IPS-18a (cell line): ENCODE measurements at regions not wholly inside any gene's neighbourhood (a gene's known extent, or its start where the extent isn't known, plus 50 kb on each side); places are given as distances from the start of the nearest gene placed in this dataset.

ENCODE experiments used
- H3K27ac ChIP-seq: one replicate; pipeline ENCODE4 v1.5.1; 2013; ENCODE audit warnings: low read length
- H3K27me3 ChIP-seq: one replicate; pipeline ENCODE4 v1.6.1; 2013; ENCODE audit warnings: mild to moderate bottlenecking, low read length; ENCODE audit not compliant: control insufficient read depth, insufficient read depth
- H3K36me3 ChIP-seq: one replicate; pipeline ENCODE4 v1.6.1; 2013; ENCODE audit warnings: low read depth, low read length; ENCODE audit not compliant: control insufficient read depth
- H3K4me1 ChIP-seq: one replicate; pipeline ENCODE4 v1.6.1; 2013; ENCODE audit warnings: low read depth, low read length; ENCODE audit not compliant: control insufficient read depth
- H3K4me3 ChIP-seq: one replicate; pipeline ENCODE4 v1.5.1; 2013; ENCODE audit warnings: low read length
- H3K9ac ChIP-seq: one replicate; pipeline ENCODE4 v1.6.1; 2013; ENCODE audit warnings: mild to moderate bottlenecking, low read length, moderate library complexity
- H3K9me3 ChIP-seq: one replicate; pipeline ENCODE4 v1.6.1; 2013; ENCODE audit warnings: low read depth, low read length; ENCODE audit not compliant: control insufficient read depth

- H3K36me3 ChIP-seq = no peaks in the 10 kb centered on the region
- H3K9ac ChIP-seq = no peak overlapping the region
- H3K9me3 ChIP-seq = no peaks in the 10 kb centered on the region
- H3K4me1 ChIP-seq = peaks cover 18% of the 10 kb centered on the region
- H3K27ac ChIP-seq = no peak overlapping the region
- peaks cover 5% of the 10 kb centered on the region for H3K27me3 ChIP-seq
- H3K4me3 ChIP-seq = no peak overlapping the region
Measured at GRCh38 chr16:85472514-85472913, 140.6 kb upstream of the GSE1 start.

GRCh38 chr16:85473323-85473722, 139.8 kb upstream of the GSE1 start:
- no peaks in the 10 kb centered on the region for H3K9me3 ChIP-seq
- H3K9ac ChIP-seq = no peak overlapping the region
- H3K4me3 ChIP-seq = no peak overlapping the region
- H3K27me3 ChIP-seq = peaks cover 5% of the 10 kb centered on the region
- peaks cover 18% of the 10 kb centered on the region for H3K4me1 ChIP-seq
- H3K36me3 ChIP-seq = no peaks in the 10 kb centered on the region
- H3K27ac ChIP-seq = no peak overlapping the region

DNA sequence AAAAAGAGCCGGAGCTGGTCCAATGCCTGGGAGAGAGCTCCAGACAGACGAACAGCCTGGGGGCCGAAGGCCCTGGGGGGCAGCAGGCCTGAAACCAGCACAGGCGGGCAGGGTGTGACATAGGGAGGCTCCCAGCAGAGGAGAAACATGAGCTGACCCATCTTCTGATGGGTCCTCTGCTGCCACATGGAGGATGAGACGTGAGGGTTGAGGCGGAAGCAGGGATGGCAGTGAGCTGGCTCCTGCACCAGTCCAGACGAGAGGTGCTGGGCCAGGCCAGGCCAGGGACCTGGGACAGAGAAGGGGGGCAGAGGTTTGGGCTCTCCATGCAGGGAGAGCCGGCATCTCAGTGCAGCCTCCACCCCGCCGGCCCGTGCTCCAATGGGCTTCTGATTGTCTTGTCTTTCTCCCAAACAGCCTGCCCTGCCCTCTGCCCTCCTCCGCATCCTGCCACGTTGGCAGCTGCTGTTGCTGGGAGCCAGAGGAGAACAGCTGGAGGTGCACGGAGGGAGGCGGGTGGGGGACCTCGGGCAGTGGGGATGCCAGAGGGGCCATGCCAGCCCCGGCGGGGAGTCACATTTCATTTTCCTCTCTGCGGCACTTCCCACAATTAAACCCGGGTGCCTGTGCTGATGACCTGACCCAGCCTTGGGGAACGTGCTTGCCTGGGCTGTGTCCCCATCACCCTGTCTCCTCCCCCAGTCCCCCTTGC, 139.1 kb upstream of the GSE1 start:
- peaks cover 18% of the 10 kb centered on the region for H3K4me1 ChIP-seq
- peaks cover 5% of the 10 kb centered on the region for H3K27me3 ChIP-seq
- H3K9ac ChIP-seq = no peak overlapping the region
- H3K9me3 ChIP-seq = no peaks in the 10 kb centered on the region
- H3K27ac ChIP-seq = no peak overlapping the region
- H3K36me3 ChIP-seq = no peaks in the 10 kb centered on the region
- H3K4me3 ChIP-seq = no peak overlapping the region

- Histone ChIP-seq H3K36me3 (no peaks in the 10 kb centered on the region), H3K4me1 (peaks cover 18% of the 10 kb centered on the region), H3K4me3 (no peak overlapping the region), H3K27me3 (peaks cover 5% of the 10 kb centered on the region), H3K27ac (no peak overlapping the region), H3K9ac (no peak overlapping the region), H3K9me3 (no peaks in the 10 kb centered on the region)
Measured at GRCh38 chr16:85474621-85475217, 138.4 kb upstream of the GSE1 start.

DNA sequence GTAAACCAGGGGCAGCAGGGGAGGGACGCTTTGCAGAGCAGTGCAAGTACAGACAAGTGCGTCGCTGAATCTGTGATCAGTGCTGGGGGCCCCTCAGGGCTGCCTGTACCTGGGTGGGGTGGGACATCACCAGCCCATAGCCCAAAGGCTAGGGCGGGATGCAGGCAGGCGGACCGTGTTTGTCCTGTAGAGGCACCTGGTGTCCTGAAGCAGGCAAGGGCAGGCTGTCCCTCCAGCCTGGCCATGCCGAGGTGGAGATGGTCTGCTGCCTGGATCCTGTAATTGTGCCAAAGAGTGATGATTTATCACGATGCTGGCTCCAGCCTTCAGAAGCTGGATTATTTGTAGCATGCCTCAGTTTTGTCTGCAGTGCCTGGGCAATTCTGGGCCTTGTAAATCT, 137.9 kb upstream of the GSE1 start:
- no peaks in the 10 kb centered on the region for H3K36me3 ChIP-seq
- H3K27ac ChIP-seq = no peak overlapping the region
- peaks cover 5% of the 10 kb centered on the region for H3K27me3 ChIP-seq
- no peak overlapping the region for H3K9ac ChIP-seq
- H3K4me3 ChIP-seq = no peak overlapping the region
- H3K4me1 ChIP-seq = peaks cover 18% of the 10 kb centered on the region
- H3K9me3 ChIP-seq = no peaks in the 10 kb centered on the region

- no peaks in the 10 kb centered on the region for H3K36me3 ChIP-seq
Measured at GRCh38 chr16:85475691-85476300, 137.3 kb upstream of the GSE1 start.

GRCh38 chr16:85476389-85476788, 136.7 kb upstream of the GSE1 start:
- no peaks in the 10 kb centered on the region for H3K36me3 ChIP-seq
- no peak overlapping the region for H3K4me3 ChIP-seq
- peaks cover 5% of the 10 kb centered on the region for H3K27me3 ChIP-seq
- no peak overlapping the region for H3K9ac ChIP-seq
- peaks cover 18% of the 10 kb centered on the region for H3K4me1 ChIP-seq
- no peaks in the 10 kb centered on the region for H3K9me3 ChIP-seq
- no peak overlapping the region for H3K27ac ChIP-seq

More at GRCh38 chr16:85475691-85476300, 137.3 kb upstream of the GSE1 start:
- no peaks in the 10 kb centered on the region for H3K9me3 ChIP-seq
- peaks cover 18% of the 10 kb centered on the region for H3K4me1 ChIP-seq
- H3K27me3 ChIP-seq = peaks cover 5% of the 10 kb centered on the region
- no peak overlapping the region for H3K9ac ChIP-seq
- H3K27ac ChIP-seq = no peak overlapping the region
- no peak overlapping the region for H3K4me3 ChIP-seq

DNA sequence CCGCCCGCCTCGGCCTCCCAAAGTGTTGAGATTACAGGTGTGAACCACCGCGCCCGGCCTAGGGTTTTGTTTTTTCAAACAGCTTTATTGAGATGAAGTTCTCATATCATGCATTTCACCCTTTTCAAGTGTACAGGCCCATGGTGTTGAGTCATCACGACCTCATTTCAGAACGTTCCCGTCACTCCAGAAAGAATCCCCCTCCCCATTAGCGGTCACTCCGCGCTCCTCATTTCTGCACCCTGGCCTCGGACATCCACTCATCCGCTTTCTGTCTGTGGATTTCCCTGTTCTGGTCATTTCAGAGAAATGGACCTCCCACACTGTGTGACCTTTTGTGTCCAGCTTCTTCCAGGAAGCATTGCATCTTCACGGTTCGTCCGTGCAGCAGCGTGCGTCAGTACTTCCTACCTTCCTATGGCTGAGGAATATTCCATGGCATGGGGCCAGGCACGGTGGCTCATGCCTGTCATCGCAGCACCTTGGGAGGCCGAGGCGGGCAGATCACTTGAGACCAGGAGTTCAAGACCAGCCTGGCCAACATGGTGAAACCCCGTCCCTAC, 135.2 kb upstream of the GSE1 start:
- H3K27ac ChIP-seq = no peak overlapping the region

GRCh38 chr16:85479972-85480726, 133.0 kb upstream of the GSE1 start:
- H3K4me3 ChIP-seq = no peak overlapping the region
- no peaks in the 10 kb centered on the region for H3K9me3 ChIP-seq
- H3K27ac ChIP-seq = no peak overlapping the region
- H3K9ac ChIP-seq = no peak overlapping the region
- peaks cover under 1% of the 10 kb centered on the region for H3K4me1 ChIP-seq
- no peaks in the 10 kb centered on the region for H3K27me3 ChIP-seq
- H3K36me3 ChIP-seq = no peaks in the 10 kb centered on the region

More for the DNA sequence above, 135.2 kb upstream of the GSE1 start:
- H3K9ac ChIP-seq = no peak overlapping the region
- H3K27me3 ChIP-seq = peaks cover 5% of the 10 kb centered on the region
- peaks cover 18% of the 10 kb centered on the region for H3K4me1 ChIP-seq
- H3K36me3 ChIP-seq = no peaks in the 10 kb centered on the region
- no peaks in the 10 kb centered on the region for H3K9me3 ChIP-seq
- H3K4me3 ChIP-seq = no peak overlapping the region

DNA sequence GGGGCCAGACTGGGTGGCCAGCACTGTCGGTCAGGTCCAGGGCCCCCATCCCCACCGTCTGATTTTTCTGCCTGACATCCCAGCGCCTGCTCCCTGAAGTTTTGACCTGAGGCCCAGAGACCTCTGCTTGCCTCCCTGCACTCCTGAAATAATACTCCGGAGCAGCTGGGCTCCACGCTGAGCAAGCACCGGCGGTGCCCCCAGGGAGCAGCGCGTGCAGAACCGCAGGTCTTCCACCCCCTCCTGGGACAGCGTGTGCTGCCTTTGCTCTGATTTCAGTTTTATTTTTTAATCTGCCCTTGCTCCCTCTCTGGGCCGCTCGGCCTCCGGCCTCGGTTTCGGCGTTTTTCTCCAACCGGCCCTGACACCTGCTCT, 132.4 kb upstream of the GSE1 start:
- Histone ChIP-seq H3K4me1 (no peaks in the 10 kb centered on the region), H3K36me3 (no peaks in the 10 kb centered on the region), H3K27me3 (no peaks in the 10 kb centered on the region), H3K9me3 (no peaks in the 10 kb centered on the region), H3K4me3 (no peak overlapping the region), H3K27ac (no peak overlapping the region), H3K9ac (no peak overlapping the region)

GRCh38 chr16:85481206-85481605, 131.9 kb upstream of the GSE1 start:
- Histone ChIP-seq H3K9me3 (no peaks in the 10 kb centered on the region), H3K4me3 (no peak overlapping the region), H3K36me3 (no peaks in the 10 kb centered on the region), H3K9ac (no peak overlapping the region), H3K27ac (no peak overlapping the region), H3K4me1 (no peaks in the 10 kb centered on the region), H3K27me3 (no peaks in the 10 kb centered on the region)
